ENCODE measurements at regions not wholly inside any gene's neighbourhood (a gene's known extent, or its start where the extent isn't known, plus 50 kb on each side); places are given as distances from the start of the nearest gene placed in this dataset.

GRCh38 chr3:145842294-145842902 lies 318.6 kb downstream of the PLOD2 start:
- DNase-seq: no peak
- Histone ChIP-seq H3K36me3 (ENCODE audit: low read depth, missing control alignments) (no peaks in the 10 kb centered on the region), H3K4me1 (no peaks in the 10 kb centered on the region), H3K27me3 (no peaks in the 10 kb centered on the region), H3K4me3 (no peak overlapping the region), H3K27ac (no peak overlapping the region), H3K9me3 (no peaks in the 10 kb centered on the region)
- TF ChIP-seq POLR2A (IDR thresholded peaks at IDR 0.05) (no peak), CTCF (IDR thresholded peaks at IDR 0.05) (no peak)
- 82 to 86% methylated on average over 2 of the region's 2 CpGs for WGBS, 2 donors
- intact Hi-C loops (cut with DNase I; ENCODE audit: low total_unique reads): no loop called here

- DNase-seq: no peak
- H3K27me3 ChIP-seq: no peaks in the 10 kb centered on the region
- TF ChIP-seq CTCF (IDR thresholded peaks at IDR 0.05) (no peak), POLR2A (IDR thresholded peaks at IDR 0.05) (no peak)
- no peaks in the 10 kb centered on the region for H3K9me3 ChIP-seq
- intact Hi-C loops (cut with DNase I; ENCODE audit: low total_unique reads): no loop called here
- WGBS, 2 donors: 82 to 97% methylated on average over 1 of the region's 1 CpG
- H3K4me3 ChIP-seq: no peak overlapping the region
- H3K27ac ChIP-seq: no peak overlapping the region
- H3K36me3 ChIP-seq (ENCODE audit: low read depth, missing control alignments): no peaks in the 10 kb centered on the region
- no peaks in the 10 kb centered on the region for H3K4me1 ChIP-seq
Observed at GRCh38 chr3:145843561-145843960, 317.4 kb downstream of the PLOD2 start.

DNA sequence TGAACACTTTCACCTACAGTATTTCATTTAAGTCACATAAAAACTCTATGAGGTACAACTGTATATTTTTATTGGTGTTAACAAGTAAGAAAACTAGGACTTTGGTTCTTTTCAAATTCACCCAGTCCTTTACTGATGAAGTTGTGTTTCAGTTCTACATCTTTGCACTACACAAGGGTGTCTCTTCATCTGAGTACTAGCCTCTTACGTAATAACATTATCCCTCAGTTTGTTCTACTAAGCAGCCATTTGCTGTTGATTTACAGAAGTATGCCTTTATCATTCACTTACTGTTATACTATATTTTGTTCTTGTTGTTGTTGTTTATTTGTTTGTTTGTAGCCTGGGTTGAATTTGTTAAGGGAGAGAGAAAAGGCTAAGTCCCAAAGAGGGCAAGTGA lies 311.9 kb downstream of the PLOD2 start:
- 91 to 94% methylated on average over 1 of the region's 1 CpG for WGBS, 2 donors
- Histone ChIP-seq H3K27ac (no peak overlapping the region), H3K4me1 (no peaks in the 10 kb centered on the region), H3K36me3 (ENCODE audit: low read depth, missing control alignments) (no peaks in the 10 kb centered on the region), H3K27me3 (no peaks in the 10 kb centered on the region), H3K9me3 (no peaks in the 10 kb centered on the region), H3K4me3 (no peak overlapping the region)
- TF ChIP-seq CTCF (IDR thresholded peaks at IDR 0.05) (no peak), POLR2A (IDR thresholded peaks at IDR 0.05) (no peak)
- intact Hi-C loops (cut with DNase I; ENCODE audit: low total_unique reads): no loop called here
- no peak for DNase-seq

GRCh38 chr3:145854499-145854898 lies 306.5 kb downstream of the PLOD2 start:
- intact Hi-C loops (cut with DNase I; ENCODE audit: low total_unique reads): no loop called here
- H3K36me3 ChIP-seq (ENCODE audit: low read depth, missing control alignments): no peaks in the 10 kb centered on the region
- no peaks in the 10 kb centered on the region for H3K9me3 ChIP-seq
- H3K27ac ChIP-seq: no peak overlapping the region
- no peak for TF ChIP-seq POLR2A (IDR thresholded peaks at IDR 0.05)
- TF ChIP-seq CTCF (IDR thresholded peaks at IDR 0.05): no peak
- no peak overlapping the region for H3K4me3 ChIP-seq
- no peak for DNase-seq
- no peaks in the 10 kb centered on the region for H3K27me3 ChIP-seq
- 86 to 94% methylated on average over 2 of the region's 2 CpGs for WGBS, 2 donors
- no peaks in the 10 kb centered on the region for H3K4me1 ChIP-seq

DNA sequence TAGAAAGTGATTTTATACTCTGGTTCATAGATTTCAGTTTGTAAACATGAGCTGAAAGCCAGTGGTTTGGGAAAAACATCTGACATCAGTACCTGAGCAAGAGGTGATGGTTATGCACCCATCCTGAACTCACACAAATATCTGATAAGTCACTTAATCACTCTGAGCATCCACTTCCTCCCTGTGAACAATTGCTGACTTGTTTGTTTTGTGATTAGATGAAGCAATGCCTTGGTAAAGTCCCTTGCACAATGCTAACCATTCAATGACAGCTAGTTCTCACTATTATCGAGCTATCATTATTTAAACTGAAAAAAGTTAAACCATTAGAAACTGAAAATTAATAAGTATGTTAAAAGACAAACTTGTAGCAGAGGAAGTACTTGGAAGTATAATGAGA lies 303.0 kb downstream of the PLOD2 start:
- Histone ChIP-seq H3K4me3 (no peak overlapping the region), H3K9me3 (no peaks in the 10 kb centered on the region), H3K4me1 (no peaks in the 10 kb centered on the region), H3K27me3 (no peaks in the 10 kb centered on the region), H3K36me3 (ENCODE audit: low read depth, missing control alignments) (no peaks in the 10 kb centered on the region), H3K27ac (no peak overlapping the region)
- intact Hi-C loops (cut with DNase I; ENCODE audit: low total_unique reads): no loop called here
- TF ChIP-seq POLR2A (IDR thresholded peaks at IDR 0.05) (no peak), CTCF (IDR thresholded peaks at IDR 0.05) (no peak)
- WGBS, 2 donors: 68 to 75% methylated on average over 1 of the region's 1 CpG
- DNase-seq: no peak
